ENCODE measurements at regions not wholly inside any gene's neighbourhood (a gene's known extent, or its start where the extent isn't known, plus 50 kb on each side); places are given as distances from the start of the nearest gene placed in this dataset.

- TF ChIP-seq CTCF (conservative IDR thresholded peaks at IDR 0.05): no peak
- TF ChIP-seq EZH2 (IDR thresholded peaks at IDR 0.05; ENCODE audit: low read depth): no peak
Measured at GRCh38 chr18:27274901-27275300, 89.8 kb upstream of the CHST9 start.

All from PC-9 (cell line).